ENCODE measurements at regions not wholly inside any gene's neighbourhood (a gene's known extent, or its start where the extent isn't known, plus 50 kb on each side); places are given as distances from the start of the nearest gene placed in this dataset.

- Mint-ChIP-seq H3K4me3 (no peak overlapping the region), H3K4me1 (ENCODE audit: low read depth in 2 of 2) (no peaks in the 10 kb centered on the region), H3K27ac (no peak overlapping the region), H3K27me3 (peaks cover 13 to 46% of the 10 kb centered on the region in 2 donors), H3K9me3 (no peaks in the 10 kb centered on the region), H3K36me3 (ENCODE audit: insufficient read depth) (no peaks in the 10 kb centered on the region)
- ATAC-seq (replicated peaks) (no peak), DNase-seq (no peak)
Observed at GRCh38 chr16:5364186-5364585, 266.6 kb upstream of the EEF2KMT start.

DNA sequence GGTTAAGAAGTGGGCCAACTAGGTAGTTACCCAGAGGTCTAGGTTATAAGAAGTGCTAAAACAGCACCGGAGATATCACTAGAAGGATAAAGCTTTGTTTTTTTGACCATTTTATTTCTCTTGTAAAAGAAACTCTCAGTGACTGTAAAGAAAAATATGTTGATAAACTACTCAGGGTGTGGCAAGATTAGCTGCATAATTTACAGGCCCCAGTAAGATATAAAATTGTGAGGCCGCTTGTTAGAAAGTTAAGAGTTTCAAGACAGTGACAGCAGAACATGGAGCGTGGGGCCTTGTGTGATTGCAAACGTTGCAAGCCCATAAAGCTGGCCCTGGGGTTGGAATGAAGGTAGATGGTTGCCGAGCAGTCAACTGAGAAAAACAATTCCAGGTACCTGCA is 263.7 kb upstream of the EEF2KMT start:
- DNase-seq, result no peak
- no peaks in the 10 kb centered on the region for H3K4me1 Mint-ChIP-seq (ENCODE audit: low read depth in 2 of 2)

GRCh38 chr16:5354645-5355044 is 257.1 kb upstream of the EEF2KMT start:
- no peak for ATAC-seq (replicated peaks)
- DNase-seq, result no peak
- Mint-ChIP-seq H3K27ac (no peak overlapping the region), H3K27me3 (peaks cover 7 to 14% of the 10 kb centered on the region in 2 donors), H3K36me3 (ENCODE audit: insufficient read depth) (no peaks in the 10 kb centered on the region), H3K4me1 (ENCODE audit: low read depth in 2 of 2) (no peaks in the 10 kb centered on the region), H3K4me3 (no peak overlapping the region), H3K9me3 (peaks cover 2 to 8% of the 10 kb centered on the region in 2 donors)

More for the DNA sequence above, 263.7 kb upstream of the EEF2KMT start:
- Mint-ChIP-seq H3K4me3 (no peak overlapping the region), H3K27ac (no peak overlapping the region), H3K36me3 (ENCODE audit: insufficient read depth) (no peaks in the 10 kb centered on the region), H3K27me3 (peaks cover 13 to 46% of the 10 kb centered on the region in 2 donors), H3K9me3 (no peaks in the 10 kb centered on the region)
- ATAC-seq (replicated peaks), result no peak

DNA sequence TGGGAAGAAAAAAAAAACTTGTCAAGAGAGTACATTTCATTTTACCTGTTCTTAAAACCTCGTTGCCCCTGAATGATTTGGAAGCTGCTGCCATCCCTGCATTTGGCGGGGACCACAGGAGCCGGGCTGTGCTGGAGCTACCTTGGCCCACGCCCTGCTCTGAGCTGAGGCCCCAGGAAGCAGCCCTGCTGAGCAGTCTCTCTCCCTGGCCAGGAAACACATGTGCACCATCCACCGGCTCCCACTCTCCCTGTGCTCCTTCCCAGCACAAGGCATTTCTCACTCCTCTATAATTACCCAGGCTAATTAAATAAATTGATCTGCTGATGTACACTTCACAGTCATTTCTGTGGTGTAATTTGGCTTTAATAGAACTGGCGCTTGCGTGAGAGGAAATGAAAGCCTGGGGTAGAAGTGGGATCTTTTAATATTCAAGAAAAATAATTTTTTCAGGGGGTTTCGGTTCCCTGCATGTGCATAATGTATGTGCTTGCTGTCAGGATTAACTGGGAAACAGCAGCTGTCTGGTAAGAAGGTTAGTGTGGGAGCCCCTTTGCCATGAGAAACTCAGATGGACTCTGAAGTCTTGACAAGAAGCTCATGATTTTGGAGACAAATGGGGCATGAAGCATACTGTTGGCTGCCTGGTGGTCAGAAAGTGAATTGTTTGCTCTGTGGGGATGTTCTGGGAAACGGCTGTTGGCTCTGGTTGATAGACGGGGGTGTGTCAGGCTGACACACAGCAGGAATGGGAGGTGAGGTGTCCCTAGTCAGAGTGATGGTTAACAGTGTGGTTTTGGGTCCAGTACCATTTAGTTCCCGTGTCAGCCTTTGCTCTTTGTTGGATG is 252.3 kb upstream of the EEF2KMT start:
- H3K9me3 Mint-ChIP-seq, result peaks cover 4 to 5% of the 10 kb centered on the region in 2 donors
- H3K27me3 Mint-ChIP-seq, result peaks cover 9 to 17% of the 10 kb centered on the region in 2 donors
- H3K4me1 Mint-ChIP-seq (ENCODE audit: low read depth in 2 of 2), result no peaks in the 10 kb centered on the region
- no peak overlapping the region for H3K4me3 Mint-ChIP-seq
- H3K36me3 Mint-ChIP-seq (ENCODE audit: insufficient read depth), result no peaks in the 10 kb centered on the region
- DNase-seq (no peak), ATAC-seq (replicated peaks) (no peak)
- H3K27ac Mint-ChIP-seq, result no peak overlapping the region

- ATAC-seq (replicated peaks), result no peak
Observed at GRCh38 chr16:5349101-5349500, 251.5 kb upstream of the EEF2KMT start.

DNA sequence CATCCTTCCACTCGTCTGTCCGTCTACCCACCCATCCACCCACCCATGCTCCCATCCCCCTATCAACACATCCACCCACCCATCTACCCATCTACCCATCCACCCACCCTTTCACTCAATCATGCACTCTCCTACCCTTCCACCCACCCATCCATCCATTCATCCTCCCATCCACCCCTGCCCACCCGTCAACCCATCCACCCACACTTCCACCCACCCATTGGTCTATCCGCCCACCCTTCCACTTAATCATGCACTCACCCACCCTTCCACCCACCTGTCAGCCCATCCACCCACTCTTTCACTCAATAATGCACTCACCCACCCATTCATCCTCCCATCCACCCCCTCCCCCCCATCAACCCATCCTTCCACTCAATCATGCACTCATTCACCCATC is 250.0 kb upstream of the EEF2KMT start:
- no peak for DNase-seq
- Mint-ChIP-seq H3K4me1 (ENCODE audit: low read depth in 2 of 2) (no peaks in the 10 kb centered on the region), H3K27me3 (peaks cover 8% of the 10 kb centered on the region in 2 donors), H3K36me3 (ENCODE audit: insufficient read depth) (no peaks in the 10 kb centered on the region), H3K9me3 (peaks cover 0 to 4% of the 10 kb centered on the region in 2 donors), H3K27ac (no peak overlapping the region), H3K4me3 (no peak overlapping the region)
- ATAC-seq (replicated peaks), result no peak

More at GRCh38 chr16:5349101-5349500, 251.5 kb upstream of the EEF2KMT start:
- H3K4me1 Mint-ChIP-seq (ENCODE audit: low read depth in 2 of 2), result no peaks in the 10 kb centered on the region
- H3K36me3 Mint-ChIP-seq (ENCODE audit: insufficient read depth), result no peaks in the 10 kb centered on the region
- no peak overlapping the region for H3K4me3 Mint-ChIP-seq
- H3K27ac Mint-ChIP-seq, result no peak overlapping the region
- no peak for DNase-seq
- peaks cover 8 to 18% of the 10 kb centered on the region in 2 donors for H3K27me3 Mint-ChIP-seq
- H3K9me3 Mint-ChIP-seq, result peaks cover 0 to 4% of the 10 kb centered on the region in 2 donors

DNA sequence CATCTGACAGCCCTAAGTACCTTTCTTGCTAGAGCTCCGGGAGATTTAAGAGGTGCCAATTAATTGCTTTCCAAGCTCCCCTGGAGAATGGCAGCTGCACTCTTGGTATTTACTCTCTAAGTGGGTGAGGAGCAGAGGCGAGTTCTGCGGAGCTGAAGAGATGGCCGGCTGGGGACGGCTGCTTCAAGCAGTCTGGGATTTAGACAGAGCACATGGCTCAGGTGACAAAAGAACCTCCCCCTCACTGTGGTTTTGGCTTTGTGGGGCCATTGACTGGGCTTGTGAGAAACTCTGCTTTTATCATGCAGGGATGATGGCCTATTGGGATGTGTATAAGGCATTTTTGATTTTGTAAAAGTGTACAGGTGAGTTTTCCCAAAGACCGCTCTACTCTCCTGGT is 239.3 kb upstream of the EEF2KMT start:
- Mint-ChIP-seq H3K27ac (no peak overlapping the region), H3K27me3 (peaks cover 17 to 21% of the 10 kb centered on the region in 2 donors), H3K4me1 (ENCODE audit: low read depth in 2 of 2) (no peaks in the 10 kb centered on the region), H3K4me3 (no peak overlapping the region), H3K36me3 (ENCODE audit: insufficient read depth) (no peaks in the 10 kb centered on the region), H3K9me3 (no peaks in the 10 kb centered on the region)
- ATAC-seq (replicated peaks), result no peak
- DNase-seq, result no peak

DNA sequence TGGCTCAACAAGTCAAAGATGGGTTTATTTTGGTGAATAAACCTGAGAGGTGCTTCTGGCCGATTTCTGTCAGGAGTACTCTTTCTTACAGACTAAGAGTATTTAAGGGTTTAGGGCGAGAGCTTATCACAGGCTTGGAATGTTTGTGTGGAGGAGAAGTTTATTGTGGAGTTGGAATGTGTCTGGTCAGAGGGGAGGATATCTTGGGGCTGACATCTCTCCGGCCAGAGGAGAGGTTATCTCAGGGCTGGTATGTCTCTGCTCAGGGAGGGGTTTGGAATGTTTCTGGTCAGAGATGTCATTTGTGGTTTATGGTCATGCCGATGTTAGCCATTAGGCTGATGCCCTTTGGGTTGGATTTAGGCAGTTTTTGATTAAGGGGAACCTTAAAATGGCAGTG is 236.4 kb upstream of the EEF2KMT start:
- ATAC-seq (replicated peaks) (no peak), DNase-seq (no peak)
- Mint-ChIP-seq H3K27me3 (peaks cover 0 to 8% of the 10 kb centered on the region in 2 donors), H3K9me3 (no peaks in the 10 kb centered on the region), H3K27ac (no peak overlapping the region), H3K4me1 (ENCODE audit: low read depth in 2 of 2) (no peaks in the 10 kb centered on the region), H3K36me3 (ENCODE audit: insufficient read depth) (no peaks in the 10 kb centered on the region), H3K4me3 (no peak overlapping the region)

- Mint-ChIP-seq H3K27ac (no peak overlapping the region), H3K4me1 (ENCODE audit: low read depth in 2 of 2) (no peaks in the 10 kb centered on the region), H3K4me3 (no peak overlapping the region), H3K9me3 (no peaks in the 10 kb centered on the region), H3K36me3 (ENCODE audit: insufficient read depth) (no peaks in the 10 kb centered on the region), H3K27me3 (peaks cover 0 to 8% of the 10 kb centered on the region in 2 donors)
- no peak for DNase-seq
- no peak for ATAC-seq (replicated peaks)
Observed at GRCh38 chr16:5333126-5333525, 235.5 kb upstream of the EEF2KMT start.

GRCh38 chr16:5330058-5330457 is 232.5 kb upstream of the EEF2KMT start:
- Mint-ChIP-seq H3K27ac (no peak overlapping the region), H3K36me3 (ENCODE audit: insufficient read depth) (no peaks in the 10 kb centered on the region), H3K4me3 (no peak overlapping the region), H3K4me1 (ENCODE audit: low read depth in 2 of 2) (no peaks in the 10 kb centered on the region), H3K27me3 (peaks cover 0 to 8% of the 10 kb centered on the region in 2 donors), H3K9me3 (peaks cover 0 to 3% of the 10 kb centered on the region in 2 donors)
- no peak for ATAC-seq (replicated peaks)
- DNase-seq, result no peak

GRCh38 chr16:5328546-5328945 is 231.0 kb upstream of the EEF2KMT start:
- H3K36me3 Mint-ChIP-seq (ENCODE audit: insufficient read depth), result no peaks in the 10 kb centered on the region
- peaks cover 0 to 3% of the 10 kb centered on the region in 2 donors for H3K9me3 Mint-ChIP-seq
- ATAC-seq (replicated peaks), result no peak
- H3K27me3 Mint-ChIP-seq, result peaks cover 6 to 11% of the 10 kb centered on the region in 2 donors
- H3K27ac Mint-ChIP-seq, result no peak overlapping the region
- H3K4me3 Mint-ChIP-seq, result no peak overlapping the region
- no peak for DNase-seq
- no peaks in the 10 kb centered on the region for H3K4me1 Mint-ChIP-seq (ENCODE audit: low read depth in 2 of 2)

- no peak overlapping the region for H3K4me3 Mint-ChIP-seq
- H3K27ac Mint-ChIP-seq, result no peak overlapping the region
- no peaks in the 10 kb centered on the region for H3K36me3 Mint-ChIP-seq (ENCODE audit: insufficient read depth)
- DNase-seq (no peak), ATAC-seq (replicated peaks) (no peak)
- H3K9me3 Mint-ChIP-seq, result peaks cover 0 to 3% of the 10 kb centered on the region in 2 donors
- no peaks in the 10 kb centered on the region for H3K4me1 Mint-ChIP-seq (ENCODE audit: low read depth in 2 of 2)
- peaks cover 13 to 23% of the 10 kb centered on the region in 2 donors for H3K27me3 Mint-ChIP-seq
Observed at GRCh38 chr16:5326395-5326794, 228.8 kb upstream of the EEF2KMT start.

GRCh38 chr16:5325932-5326331 is 228.3 kb upstream of the EEF2KMT start:
- Mint-ChIP-seq H3K9me3 (peaks cover 0 to 3% of the 10 kb centered on the region in 2 donors), H3K36me3 (ENCODE audit: insufficient read depth) (no peaks in the 10 kb centered on the region), H3K4me3 (no peak overlapping the region), H3K27ac (no peak overlapping the region), H3K4me1 (ENCODE audit: low read depth in 2 of 2) (no peaks in the 10 kb centered on the region), H3K27me3 (peaks cover 13 to 27% of the 10 kb centered on the region in 2 donors)
- ATAC-seq (replicated peaks), result no peak
- DNase-seq, result no peak
